ENCODE measurements at regions not wholly inside any gene's neighbourhood (a gene's known extent, or its start where the extent isn't known, plus 50 kb on each side); places are given as distances from the start of the nearest gene placed in this dataset.

DNA sequence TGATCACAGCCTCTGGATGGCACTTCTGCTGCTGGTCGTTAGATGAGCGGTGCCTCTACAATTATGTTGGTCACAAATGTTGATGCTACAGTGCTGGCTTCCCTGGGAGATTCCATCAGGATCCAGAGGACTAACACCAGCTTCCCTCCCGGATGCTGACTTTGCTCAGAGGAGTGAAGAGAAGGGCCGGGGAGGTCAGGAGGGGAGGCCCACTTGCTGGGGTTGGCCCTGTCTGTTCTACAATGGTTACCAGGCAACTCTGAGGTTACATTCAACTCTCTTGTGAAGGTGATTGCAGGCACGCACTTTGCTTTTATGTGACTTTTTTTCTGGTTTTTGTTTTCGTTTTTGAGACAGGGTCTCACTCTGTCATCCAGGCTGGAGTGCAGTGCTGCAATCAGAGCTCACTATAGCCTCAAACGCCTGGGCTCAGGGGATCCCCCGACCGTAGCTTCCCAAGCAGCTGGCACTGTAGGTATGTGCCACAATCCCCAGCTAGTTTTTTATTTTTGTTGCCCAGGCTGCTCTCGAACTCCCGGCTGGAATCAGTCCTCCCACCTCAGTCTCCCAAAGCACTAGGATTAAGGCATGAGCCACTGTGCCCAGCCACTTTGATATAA lies 112.5 kb downstream of the ADSS2 start:
- no CpG with 5 or more reads among the region's 11 CpGs for WGBS (ENCODE audit: insufficient coverage, insufficient read length)
- Histone ChIP-seq H3K9me3 (ENCODE audit: control insufficient read depth, insufficient read depth, low read length) (no peaks in the 10 kb centered on the region), H3K27ac (ENCODE audit: low read length) (no peak overlapping the region), H3K36me3 (ENCODE audit: control insufficient read depth, insufficient read depth, low read length) (no peaks in the 10 kb centered on the region), H3K4me3 (ENCODE audit: low read length) (no peak overlapping the region), H3K4me1 (ENCODE audit: control insufficient read depth, insufficient read depth, low read length) (peaks cover 3% of the 10 kb centered on the region; the same call in 1 of the 2 replicates), H3K27me3 (ENCODE audit: control insufficient read depth, insufficient read depth, low read length) (no peaks in the 10 kb centered on the region)
- no peak for DNase-seq (ENCODE audit: low read depth, low spot score)

DNA sequence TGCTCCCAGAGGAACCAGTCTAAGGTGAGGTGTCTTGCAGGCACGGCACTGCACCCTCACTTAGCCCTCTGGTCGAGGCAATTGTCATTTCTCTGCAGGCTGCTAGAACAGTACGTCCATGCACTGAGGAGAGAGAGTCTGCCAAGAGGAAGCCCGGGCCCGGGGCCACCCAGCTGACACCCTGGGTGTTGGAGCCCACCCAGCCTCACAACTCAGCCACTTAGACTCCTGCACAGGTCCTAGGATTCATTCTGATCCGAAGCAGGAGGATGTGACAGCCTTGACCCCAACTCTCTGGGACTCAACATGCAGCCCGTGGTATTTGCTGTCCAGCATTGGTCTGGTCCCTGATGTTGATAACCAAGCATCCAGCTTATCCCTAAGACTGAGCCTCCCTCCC lies 111.9 kb downstream of the ADSS2 start:
- Histone ChIP-seq H3K27ac (ENCODE audit: low read length) (no peak overlapping the region), H3K9me3 (ENCODE audit: control insufficient read depth, insufficient read depth, low read length) (no peaks in the 10 kb centered on the region), H3K36me3 (ENCODE audit: control insufficient read depth, insufficient read depth, low read length) (no peaks in the 10 kb centered on the region), H3K27me3 (ENCODE audit: control insufficient read depth, insufficient read depth, low read length) (no peaks in the 10 kb centered on the region), H3K4me1 (ENCODE audit: control insufficient read depth, insufficient read depth, low read length) (peaks cover 3% of the 10 kb centered on the region; the same call in 1 of the 2 replicates), H3K4me3 (ENCODE audit: low read length) (no peak overlapping the region)
- WGBS (ENCODE audit: insufficient coverage, insufficient read length) = no CpG with 5 or more reads among the region's 7 CpGs
- DNase-seq (ENCODE audit: low read depth, low spot score) = no peak

DNA sequence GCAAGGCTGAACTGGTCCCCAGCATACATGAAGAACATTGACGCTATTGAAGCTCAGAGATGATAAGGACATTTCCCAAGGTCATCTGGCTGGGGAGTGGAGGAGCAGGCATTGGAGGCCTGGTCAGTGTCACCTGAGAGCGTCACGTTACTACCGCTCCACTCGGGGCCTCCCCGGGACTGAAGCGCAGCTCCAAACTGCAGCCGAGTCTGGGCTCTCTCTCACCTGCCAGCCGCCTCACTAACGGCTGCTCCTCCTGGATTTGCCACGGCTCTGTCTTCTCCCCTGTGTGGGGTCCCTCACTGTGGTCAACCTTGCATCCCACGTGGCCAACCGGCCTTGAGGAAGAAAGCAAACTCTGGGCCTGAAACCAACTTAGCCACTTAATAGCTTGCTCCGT lies 111.3 kb downstream of the ADSS2 start:
- no peak overlapping the region for H3K27ac ChIP-seq (ENCODE audit: low read length)
- H3K27me3 ChIP-seq (ENCODE audit: control insufficient read depth, insufficient read depth, low read length) = no peaks in the 10 kb centered on the region
- peaks cover 3% of the 10 kb centered on the region; the same call in 1 of the 2 replicates for H3K4me1 ChIP-seq (ENCODE audit: control insufficient read depth, insufficient read depth, low read length)
- DNase-seq (ENCODE audit: low read depth, low spot score) = no peak
- WGBS (ENCODE audit: insufficient coverage, insufficient read length) = no CpG with 5 or more reads among the region's 14 CpGs
- H3K36me3 ChIP-seq (ENCODE audit: control insufficient read depth, insufficient read depth, low read length) = no peaks in the 10 kb centered on the region
- H3K9me3 ChIP-seq (ENCODE audit: control insufficient read depth, insufficient read depth, low read length) = no peaks in the 10 kb centered on the region
- no peak overlapping the region for H3K4me3 ChIP-seq (ENCODE audit: low read length)

DNA sequence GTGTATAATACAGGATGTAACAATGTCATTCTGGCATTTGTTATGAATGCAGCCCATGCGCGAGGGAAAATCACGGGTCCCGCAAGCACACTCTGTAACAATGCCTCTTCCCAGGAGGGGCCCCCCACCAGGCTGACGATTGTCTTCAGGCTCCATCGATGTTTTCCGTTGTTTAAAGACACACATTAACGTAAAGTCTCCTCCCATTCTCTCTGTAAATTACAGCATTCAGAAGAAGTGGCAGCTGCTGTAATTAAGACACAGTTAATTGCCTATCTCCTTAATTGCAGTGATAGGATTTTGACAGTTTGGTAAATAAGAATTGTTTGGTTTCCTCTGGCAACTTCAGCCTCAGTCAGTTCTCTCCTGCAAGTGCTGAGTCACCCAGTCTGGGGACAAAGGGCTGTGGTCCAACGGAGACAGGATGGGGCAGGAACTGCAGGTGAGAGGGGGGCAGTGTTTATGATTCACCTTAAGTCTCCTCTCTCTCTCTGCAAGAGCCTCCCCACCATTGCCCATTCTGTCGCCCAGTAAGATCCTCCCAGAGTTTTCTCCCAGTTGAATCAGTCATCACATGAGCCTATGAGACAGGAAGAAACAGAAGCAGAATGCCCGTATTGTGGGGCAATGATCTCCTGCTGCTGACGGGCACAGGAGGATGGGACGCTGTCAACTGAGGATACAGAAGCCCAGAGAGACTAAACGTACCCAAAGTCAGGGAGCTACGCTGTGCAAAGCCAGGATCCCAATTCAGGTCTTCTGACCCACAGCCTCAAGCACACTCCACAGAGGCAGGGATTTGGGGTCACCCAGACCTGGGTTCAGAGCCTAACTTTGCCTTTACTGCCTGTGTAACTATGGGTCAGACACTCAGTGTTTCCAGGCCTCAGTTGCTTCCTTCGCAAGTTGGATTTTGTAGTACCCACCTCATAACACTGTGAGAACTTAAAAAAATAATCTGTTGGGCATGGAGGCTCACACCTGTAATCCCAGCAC lies 110.0 kb downstream of the ADSS2 start:
- no peaks in the 10 kb centered on the region for H3K27me3 ChIP-seq (ENCODE audit: control insufficient read depth, insufficient read depth, low read length)
- no peak overlapping the region for H3K27ac ChIP-seq (ENCODE audit: low read length)
- DNase-seq (ENCODE audit: low read depth, low spot score) = no peak
- WGBS (ENCODE audit: insufficient coverage, insufficient read length) = no CpG with 5 or more reads among the region's 16 CpGs
- no peaks in the 10 kb centered on the region for H3K36me3 ChIP-seq (ENCODE audit: control insufficient read depth, insufficient read depth, low read length)
- peaks cover 3% of the 10 kb centered on the region; the same call in 1 of the 2 replicates for H3K4me1 ChIP-seq (ENCODE audit: control insufficient read depth, insufficient read depth, low read length)
- no peaks in the 10 kb centered on the region for H3K9me3 ChIP-seq (ENCODE audit: control insufficient read depth, insufficient read depth, low read length)
- H3K4me3 ChIP-seq (ENCODE audit: low read length) = no peak overlapping the region

DNA sequence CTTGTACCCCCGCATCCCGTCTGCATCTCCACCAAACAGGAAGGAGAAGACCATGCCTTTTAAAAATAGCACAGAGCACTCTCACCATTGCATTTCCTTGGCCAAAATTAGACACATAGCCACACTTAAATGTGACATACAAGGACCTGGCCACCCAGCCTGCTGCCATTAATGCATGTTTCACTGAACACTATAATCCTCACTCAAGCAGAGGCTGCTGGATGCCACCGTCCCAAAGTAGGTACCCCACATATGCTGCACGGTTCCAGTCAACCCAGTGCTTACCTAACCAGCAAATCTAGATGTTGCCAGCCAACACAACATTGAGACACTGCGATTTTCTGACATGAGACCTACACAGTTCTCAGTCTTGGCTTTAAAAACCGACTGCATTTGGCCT lies 107.7 kb downstream of the ADSS2 start:
- no peak for DNase-seq (ENCODE audit: low read depth, low spot score)
- Histone ChIP-seq H3K9me3 (ENCODE audit: control insufficient read depth, insufficient read depth, low read length) (no peaks in the 10 kb centered on the region), H3K27me3 (ENCODE audit: control insufficient read depth, insufficient read depth, low read length) (no peaks in the 10 kb centered on the region), H3K27ac (ENCODE audit: low read length) (no peak overlapping the region), H3K36me3 (ENCODE audit: control insufficient read depth, insufficient read depth, low read length) (no peaks in the 10 kb centered on the region), H3K4me3 (ENCODE audit: low read length) (no peak overlapping the region), H3K4me1 (ENCODE audit: control insufficient read depth, insufficient read depth, low read length) (peaks cover 3% of the 10 kb centered on the region; the same call in 1 of the 2 replicates)
- WGBS (ENCODE audit: insufficient coverage, insufficient read length) = no CpG with 5 or more reads among the region's 6 CpGs

DNA sequence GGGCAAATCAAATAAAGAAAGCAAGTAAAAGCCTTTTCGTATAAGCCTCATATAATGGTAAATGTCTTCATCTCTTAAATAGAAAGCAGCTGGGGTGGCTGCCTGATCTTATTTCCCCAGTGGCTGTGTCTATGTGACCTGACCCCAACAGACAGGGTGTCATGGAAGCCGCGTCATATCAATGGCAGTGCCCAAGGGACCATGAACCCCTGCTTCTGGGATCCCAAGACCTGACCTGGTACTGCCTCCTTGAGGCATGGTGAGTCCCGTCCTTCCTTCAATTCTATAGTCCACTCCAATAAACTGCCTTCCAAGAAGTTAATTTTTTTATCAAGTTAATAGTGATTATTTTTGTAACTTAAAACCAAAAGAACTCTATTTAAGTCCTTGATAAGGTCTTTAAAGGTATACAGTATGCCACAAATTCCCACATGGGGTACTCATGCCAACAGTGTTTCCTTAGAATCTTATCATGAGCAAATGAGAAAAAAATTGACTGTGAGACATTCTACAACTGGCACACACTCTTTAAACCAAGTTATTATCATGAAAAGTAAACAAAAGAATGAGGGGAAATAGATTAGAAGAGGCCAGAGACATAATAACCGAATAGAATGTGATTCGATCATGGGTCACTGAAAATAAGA lies 104.6 kb downstream of the ADSS2 start:
- H3K27me3 ChIP-seq (ENCODE audit: control insufficient read depth, insufficient read depth, low read length) = no peaks in the 10 kb centered on the region
- no peak overlapping the region for H3K27ac ChIP-seq (ENCODE audit: low read length)
- DNase-seq (ENCODE audit: low read depth, low spot score) = no peak
- H3K4me3 ChIP-seq (ENCODE audit: low read length) = no peak overlapping the region
- H3K36me3 ChIP-seq (ENCODE audit: control insufficient read depth, insufficient read depth, low read length) = no peaks in the 10 kb centered on the region
- no peaks in the 10 kb centered on the region for H3K9me3 ChIP-seq (ENCODE audit: control insufficient read depth, insufficient read depth, low read length)
- peaks cover 1% of the 10 kb centered on the region; the same call in 1 of the 2 replicates for H3K4me1 ChIP-seq (ENCODE audit: control insufficient read depth, insufficient read depth, low read length)
- no CpG with 5 or more reads among the region's 6 CpGs for WGBS (ENCODE audit: insufficient coverage, insufficient read length)

DNA sequence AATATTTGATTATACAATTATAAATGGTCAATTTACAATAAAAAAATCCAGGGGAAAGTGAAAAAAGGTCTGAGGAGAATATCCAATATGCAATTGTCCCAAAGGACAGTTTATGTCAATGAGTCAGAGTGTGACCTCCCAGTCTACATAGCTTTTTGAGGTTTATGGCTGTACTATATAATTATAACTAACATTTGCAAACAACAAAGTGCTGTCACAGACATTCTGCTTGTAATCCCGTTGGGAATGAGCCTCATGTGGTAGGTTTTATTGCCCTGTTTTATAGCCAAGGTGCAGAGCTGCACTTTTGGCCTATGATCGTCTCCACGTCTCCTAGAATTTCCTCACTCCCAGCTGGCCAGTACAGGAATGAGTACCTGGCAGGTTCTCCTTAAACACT lies 103.8 kb downstream of the ADSS2 start:
- Histone ChIP-seq H3K4me1 (ENCODE audit: control insufficient read depth, insufficient read depth, low read length) (peaks cover 4% of the 10 kb centered on the region; the same call in 1 of the 2 replicates), H3K27ac (ENCODE audit: low read length) (no peak overlapping the region), H3K27me3 (ENCODE audit: control insufficient read depth, insufficient read depth, low read length) (no peaks in the 10 kb centered on the region), H3K9me3 (ENCODE audit: control insufficient read depth, insufficient read depth, low read length) (no peaks in the 10 kb centered on the region), H3K36me3 (ENCODE audit: control insufficient read depth, insufficient read depth, low read length) (no peaks in the 10 kb centered on the region), H3K4me3 (ENCODE audit: low read length) (no peak overlapping the region)
- no peak for DNase-seq (ENCODE audit: low read depth, low spot score)
- no CpG with 5 or more reads among the region's 3 CpGs for WGBS (ENCODE audit: insufficient coverage, insufficient read length)

DNA sequence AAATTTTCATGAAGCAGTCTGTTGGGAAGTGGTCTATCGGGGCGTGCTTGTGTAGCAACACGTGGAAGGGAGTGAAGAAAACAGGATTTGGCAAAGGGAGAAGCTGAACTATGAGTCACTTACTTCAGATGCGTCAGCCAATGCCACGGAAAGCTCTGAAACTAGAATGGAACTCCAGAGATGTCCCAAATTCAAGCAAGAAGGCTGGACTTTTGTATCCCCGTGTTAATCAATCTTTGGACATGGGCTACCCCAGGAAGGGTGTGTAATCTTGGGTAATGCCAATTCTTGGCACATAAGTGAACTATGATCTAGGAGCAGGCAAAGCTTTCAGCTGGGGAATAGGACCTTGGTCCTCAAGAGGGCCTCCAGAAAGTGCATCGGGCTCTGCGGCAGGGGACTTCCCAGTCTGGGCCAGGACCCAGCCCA lies 102.6 kb downstream of the ADSS2 start:
- WGBS (ENCODE audit: insufficient coverage, insufficient read length) = no CpG with 5 or more reads among the region's 8 CpGs
- no peak overlapping the region for H3K4me3 ChIP-seq (ENCODE audit: low read length)
- H3K27ac ChIP-seq (ENCODE audit: low read length) = no peak overlapping the region
- DNase-seq (ENCODE audit: low read depth, low spot score) = no peak
- peaks cover 4% of the 10 kb centered on the region; the same call in 1 of the 2 replicates for H3K4me1 ChIP-seq (ENCODE audit: control insufficient read depth, insufficient read depth, low read length)
- no peaks in the 10 kb centered on the region for H3K27me3 ChIP-seq (ENCODE audit: control insufficient read depth, insufficient read depth, low read length)
- H3K9me3 ChIP-seq (ENCODE audit: control insufficient read depth, insufficient read depth, low read length) = no peaks in the 10 kb centered on the region
- H3K36me3 ChIP-seq (ENCODE audit: control insufficient read depth, insufficient read depth, low read length) = no peaks in the 10 kb centered on the region

DNA sequence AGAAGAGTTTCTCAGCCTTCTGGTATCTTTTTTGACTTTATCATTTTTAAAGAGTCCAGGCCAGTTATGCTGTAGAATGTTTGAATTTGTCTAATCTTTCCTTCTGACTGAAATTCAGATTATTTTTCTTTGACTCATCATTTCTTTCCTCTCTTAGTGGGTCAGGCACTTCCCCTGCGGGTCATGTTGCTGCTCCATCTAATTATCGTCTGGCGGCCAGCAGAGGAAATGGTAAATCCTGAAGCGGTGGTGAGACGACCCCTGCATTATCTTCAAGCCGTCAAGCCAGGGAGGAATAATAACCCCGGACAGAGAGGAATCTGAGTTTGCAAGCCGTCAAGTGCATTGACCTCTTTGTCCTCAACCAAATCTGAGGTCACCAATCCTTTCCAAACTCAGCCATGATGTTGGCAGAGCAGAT lies 102.1 kb downstream of the ADSS2 start:
- no peak for DNase-seq (ENCODE audit: low read depth, low spot score)
- Histone ChIP-seq H3K27ac (ENCODE audit: low read length) (no peak overlapping the region), H3K36me3 (ENCODE audit: control insufficient read depth, insufficient read depth, low read length) (no peaks in the 10 kb centered on the region), H3K27me3 (ENCODE audit: control insufficient read depth, insufficient read depth, low read length) (no peaks in the 10 kb centered on the region), H3K4me1 (ENCODE audit: control insufficient read depth, insufficient read depth, low read length) (peaks cover 4% of the 10 kb centered on the region; the same call in 1 of the 2 replicates), H3K9me3 (ENCODE audit: control insufficient read depth, insufficient read depth, low read length) (no peaks in the 10 kb centered on the region), H3K4me3 (ENCODE audit: low read length) (no peak overlapping the region)
- no CpG with 5 or more reads among the region's 8 CpGs for WGBS (ENCODE audit: insufficient coverage, insufficient read length)

DNA sequence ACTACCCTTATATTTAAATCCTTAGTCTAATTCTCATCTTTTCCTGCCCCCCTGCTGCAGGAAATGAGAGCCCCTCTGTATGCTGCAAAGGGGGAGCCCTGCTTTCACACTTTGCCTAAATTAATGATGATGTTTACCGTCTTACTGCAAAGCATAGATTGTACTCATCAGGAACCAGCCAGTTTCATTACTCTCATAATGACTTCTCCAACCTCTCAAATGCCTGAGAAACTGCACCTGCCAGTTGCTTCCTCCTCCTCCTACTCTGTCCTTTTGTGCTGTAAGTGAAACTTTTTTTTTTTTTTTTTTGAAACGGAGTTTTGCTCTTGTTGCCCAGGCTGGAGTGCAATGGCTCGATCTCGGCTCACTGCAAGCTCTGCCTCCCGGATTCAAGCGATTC lies 101.7 kb downstream of the ADSS2 start:
- Histone ChIP-seq H3K27me3 (ENCODE audit: control insufficient read depth, insufficient read depth, low read length) (no peaks in the 10 kb centered on the region), H3K4me3 (ENCODE audit: low read length) (no peak overlapping the region), H3K36me3 (ENCODE audit: control insufficient read depth, insufficient read depth, low read length) (no peaks in the 10 kb centered on the region), H3K9me3 (ENCODE audit: control insufficient read depth, insufficient read depth, low read length) (no peaks in the 10 kb centered on the region), H3K4me1 (ENCODE audit: control insufficient read depth, insufficient read depth, low read length) (peaks cover 4% of the 10 kb centered on the region; the same call in 1 of the 2 replicates), H3K27ac (ENCODE audit: low read length) (no peak overlapping the region)
- no CpG with 5 or more reads among the region's 6 CpGs for WGBS (ENCODE audit: insufficient coverage, insufficient read length)
- no peak for DNase-seq (ENCODE audit: low read depth, low spot score)

All from iPS DF 6.9 (cell line).